Activated CD4-positive, alpha-beta T cell treated with anti-CD3 and anti-CD28 coated beads, Interleukin-2, amount 10 ng/mL, durations not matched to agents 24 days and 14 days (primary cell): ENCODE measurements at regions not wholly inside any gene's neighbourhood (a gene's known extent, or its start where the extent isn't known, plus 50 kb on each side); places are given as distances from the start of the nearest gene placed in this dataset.

Experiments used
- DNase-seq: peaks from one replicate; pipeline ENCODE4 v3.0.0; 2022
- H3K27ac Mint-ChIP-seq: one replicate; pipeline ENCODE4 v1.8.0; 2022; ENCODE audit warnings: mild to moderate bottlenecking, mixed read lengths
- H3K27me3 Mint-ChIP-seq: one replicate; pipeline ENCODE4 v1.8.0; 2022; ENCODE audit warnings: mixed read lengths
- H3K36me3 Mint-ChIP-seq: one replicate; pipeline ENCODE4 v1.8.0; 2022; ENCODE audit warnings: low read depth, mild to moderate bottlenecking, mixed read lengths
- H3K4me1 Mint-ChIP-seq: one replicate; pipeline ENCODE4 v1.8.0; 2021; ENCODE audit warnings: mixed read lengths
- H3K4me3 Mint-ChIP-seq: one replicate; pipeline ENCODE4 v1.8.0; 2022; ENCODE audit warnings: mild to moderate bottlenecking, moderate library complexity, mixed read lengths
- H3K9me3 Mint-ChIP-seq: one replicate; pipeline ENCODE4 v1.8.0; 2021; ENCODE audit warnings: mixed read lengths
- intact Hi-C: fragments of 100-400 bp; cut with micrococcal nuclease; formaldehyde crosslinking; loops from one replicate; pipeline ENCODE4 v1.15.1; 2023

GRCh38 chr18:78898066-78898465, 81.6 kb upstream of the SALL3 start:
- intact Hi-C loops: no loop called here
- H3K27ac Mint-ChIP-seq: no peak overlapping the region
- H3K36me3 Mint-ChIP-seq: no peaks in the 10 kb centered on the region
- H3K27me3 Mint-ChIP-seq: no peaks in the 10 kb centered on the region
- no peaks in the 10 kb centered on the region for H3K9me3 Mint-ChIP-seq
- no peak for DNase-seq
- H3K4me1 Mint-ChIP-seq: no peaks in the 10 kb centered on the region
- no peak overlapping the region for H3K4me3 Mint-ChIP-seq

DNA sequence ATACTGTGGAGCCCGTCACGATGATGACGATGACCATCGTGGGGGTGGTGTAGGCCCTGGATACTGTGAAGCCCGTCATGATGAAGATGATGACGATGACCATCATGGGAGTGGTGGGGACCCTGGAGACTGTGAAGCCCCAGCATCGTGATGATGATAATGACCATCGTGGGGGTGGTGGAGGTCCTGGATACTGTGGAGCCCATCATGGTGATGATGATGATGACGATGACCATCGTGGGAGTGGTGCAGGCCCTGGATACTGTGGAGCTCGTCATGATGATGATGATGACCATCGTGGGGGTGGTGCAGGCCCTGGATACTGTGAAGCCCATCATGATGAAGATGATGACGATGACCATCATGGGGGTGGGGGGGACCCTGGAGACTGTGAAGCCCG, 81.0 kb upstream of the SALL3 start:
- Mint-ChIP-seq H3K9me3 (no peaks in the 10 kb centered on the region), H3K4me3 (no peak overlapping the region), H3K27ac (no peak overlapping the region), H3K27me3 (no peaks in the 10 kb centered on the region), H3K4me1 (no peaks in the 10 kb centered on the region), H3K36me3 (no peaks in the 10 kb centered on the region)
- DNase-seq: no peak
- intact Hi-C loops: no loop called here

GRCh38 chr18:78899241-78899640, 80.4 kb upstream of the SALL3 start:
- H3K4me1 Mint-ChIP-seq: no peaks in the 10 kb centered on the region
- no peaks in the 10 kb centered on the region for H3K36me3 Mint-ChIP-seq
- H3K9me3 Mint-ChIP-seq: no peaks in the 10 kb centered on the region
- no peak for DNase-seq
- no peak overlapping the region for H3K4me3 Mint-ChIP-seq
- H3K27ac Mint-ChIP-seq: no peak overlapping the region
- H3K27me3 Mint-ChIP-seq: no peaks in the 10 kb centered on the region
- intact Hi-C loops: no loop called here

DNA sequence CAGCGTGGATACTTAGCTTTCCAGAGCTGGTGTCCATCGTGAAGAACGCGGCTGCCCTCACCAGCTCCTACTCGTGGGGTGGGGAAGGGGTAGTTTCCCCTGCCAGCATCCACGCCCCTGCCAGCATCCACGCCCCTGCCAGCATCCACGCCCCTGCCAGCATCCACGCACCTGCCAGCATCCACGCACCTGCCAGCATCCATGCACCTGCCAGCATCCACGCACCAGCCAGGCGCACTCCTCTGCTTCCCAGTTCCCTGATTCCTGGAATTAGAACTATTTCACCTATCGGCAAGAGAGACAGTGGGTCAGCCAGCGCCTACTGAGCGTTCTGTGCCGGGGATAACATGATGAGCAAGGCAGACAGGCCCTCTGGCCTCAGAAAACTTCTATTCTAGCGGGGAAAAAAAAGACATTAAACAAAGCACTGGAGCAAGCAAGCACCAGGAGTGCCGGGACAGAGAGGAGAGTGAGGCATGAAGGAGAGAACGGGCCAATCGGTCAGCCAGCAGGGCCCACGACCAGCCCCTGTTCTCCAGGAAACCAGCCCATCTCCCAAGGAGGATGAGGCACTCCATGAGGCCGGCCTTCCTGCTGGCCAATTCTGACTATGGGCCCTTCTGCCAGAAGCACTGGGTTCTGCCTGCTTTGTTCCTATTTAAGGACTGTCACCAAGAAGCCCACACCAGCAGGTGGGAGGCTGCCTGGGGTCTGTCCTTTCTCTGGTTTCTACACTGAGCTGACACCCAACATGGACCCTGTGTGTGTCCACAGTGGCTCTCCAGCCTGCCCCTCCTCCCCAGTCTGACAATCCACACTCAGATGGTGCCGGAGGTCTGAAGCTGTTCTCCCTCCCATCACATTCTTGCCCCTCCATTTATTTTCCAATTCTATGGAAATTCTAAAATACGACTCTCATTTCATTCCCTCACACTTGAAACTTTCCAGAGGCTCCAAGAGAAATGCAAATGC, 78.4 kb upstream of the SALL3 start:
- no peak for DNase-seq
- Mint-ChIP-seq H3K27me3 (no peaks in the 10 kb centered on the region), H3K36me3 (no peaks in the 10 kb centered on the region), H3K4me1 (no peaks in the 10 kb centered on the region), H3K9me3 (no peaks in the 10 kb centered on the region), H3K4me3 (no peak overlapping the region), H3K27ac (no peak overlapping the region)
- intact Hi-C loops: no loop called here

DNA sequence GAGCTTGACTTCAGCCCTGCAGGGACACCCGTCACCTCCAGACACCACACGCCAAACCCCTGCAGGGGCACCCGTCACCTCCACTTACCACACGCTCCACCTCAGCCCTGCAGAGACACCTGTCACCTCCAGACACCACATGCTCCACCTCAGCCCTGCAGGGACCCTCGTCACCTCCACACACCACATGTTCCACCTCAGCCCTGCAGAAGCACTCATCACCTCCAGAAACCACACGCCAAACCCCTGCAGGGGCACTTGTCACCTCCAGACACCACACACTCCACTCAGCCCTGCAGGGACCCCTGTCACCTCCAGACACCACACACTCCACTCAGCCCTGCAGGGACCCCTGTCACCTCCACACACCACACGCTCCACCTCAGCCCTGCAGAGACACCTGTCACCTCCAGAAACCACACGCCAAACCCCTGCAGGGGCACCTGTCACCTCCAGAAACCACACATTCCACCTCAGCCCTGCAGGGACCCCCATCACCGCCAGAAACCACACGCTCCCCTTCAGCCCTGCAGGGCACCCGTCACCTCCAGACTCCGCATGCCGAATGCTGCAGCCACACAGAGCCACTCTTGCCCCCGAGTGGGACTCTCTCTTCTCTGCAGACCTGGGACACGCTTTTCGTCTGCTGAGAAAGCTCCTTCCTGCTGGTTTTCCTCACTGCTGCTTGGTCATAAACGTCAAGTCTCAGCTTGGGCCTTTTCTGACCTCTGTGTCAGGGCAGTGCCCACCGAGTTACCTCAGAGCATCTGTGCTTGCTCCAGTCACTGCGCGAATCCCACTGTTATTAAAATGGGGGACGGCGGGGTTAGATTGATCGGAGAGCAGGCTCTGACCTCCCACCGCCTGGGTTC, 77.5 kb upstream of the SALL3 start:
- no peaks in the 10 kb centered on the region for H3K27me3 Mint-ChIP-seq
- H3K9me3 Mint-ChIP-seq: no peaks in the 10 kb centered on the region
- intact Hi-C loops: no loop called here
- H3K27ac Mint-ChIP-seq: no peak overlapping the region
- DNase-seq: no peak
- H3K4me3 Mint-ChIP-seq: no peak overlapping the region
- no peaks in the 10 kb centered on the region for H3K36me3 Mint-ChIP-seq
- no peaks in the 10 kb centered on the region for H3K4me1 Mint-ChIP-seq

DNA sequence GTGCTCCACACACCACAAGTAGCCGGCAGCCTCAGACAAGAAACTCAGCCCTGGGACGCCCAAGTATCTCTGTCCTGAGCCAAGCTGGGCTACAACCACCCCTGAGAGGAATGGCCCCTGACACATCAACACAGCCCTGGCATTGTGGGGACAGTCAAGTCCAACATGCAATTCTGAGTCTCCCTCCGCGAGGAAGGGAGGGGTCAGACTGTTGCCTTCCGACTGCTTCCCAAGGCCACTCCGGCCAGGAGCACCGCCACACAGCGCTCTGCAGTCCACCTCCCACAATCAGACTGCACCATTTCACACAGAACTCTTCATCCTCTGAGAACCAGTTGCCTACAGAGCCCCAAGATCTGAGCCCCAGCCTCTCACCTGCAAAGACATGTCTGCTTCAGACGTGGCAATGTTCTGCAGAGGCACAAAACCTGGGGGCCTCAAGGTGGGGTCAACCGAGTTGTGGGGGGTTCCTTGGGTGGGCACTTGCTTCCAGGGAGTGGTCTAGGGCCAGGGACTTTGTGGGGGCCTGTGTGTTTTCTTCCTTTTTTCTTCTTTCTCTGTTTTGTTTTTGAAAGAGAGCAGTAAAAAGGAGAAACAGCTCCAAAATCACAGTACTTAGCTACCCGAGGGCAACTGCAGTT, 76.7 kb upstream of the SALL3 start:
- H3K36me3 Mint-ChIP-seq: no peaks in the 10 kb centered on the region
- H3K4me1 Mint-ChIP-seq: no peaks in the 10 kb centered on the region
- H3K27me3 Mint-ChIP-seq: no peaks in the 10 kb centered on the region
- H3K4me3 Mint-ChIP-seq: no peak overlapping the region
- DNase-seq: no peak
- intact Hi-C loops: no loop called here
- H3K27ac Mint-ChIP-seq: no peak overlapping the region
- no peaks in the 10 kb centered on the region for H3K9me3 Mint-ChIP-seq

DNA sequence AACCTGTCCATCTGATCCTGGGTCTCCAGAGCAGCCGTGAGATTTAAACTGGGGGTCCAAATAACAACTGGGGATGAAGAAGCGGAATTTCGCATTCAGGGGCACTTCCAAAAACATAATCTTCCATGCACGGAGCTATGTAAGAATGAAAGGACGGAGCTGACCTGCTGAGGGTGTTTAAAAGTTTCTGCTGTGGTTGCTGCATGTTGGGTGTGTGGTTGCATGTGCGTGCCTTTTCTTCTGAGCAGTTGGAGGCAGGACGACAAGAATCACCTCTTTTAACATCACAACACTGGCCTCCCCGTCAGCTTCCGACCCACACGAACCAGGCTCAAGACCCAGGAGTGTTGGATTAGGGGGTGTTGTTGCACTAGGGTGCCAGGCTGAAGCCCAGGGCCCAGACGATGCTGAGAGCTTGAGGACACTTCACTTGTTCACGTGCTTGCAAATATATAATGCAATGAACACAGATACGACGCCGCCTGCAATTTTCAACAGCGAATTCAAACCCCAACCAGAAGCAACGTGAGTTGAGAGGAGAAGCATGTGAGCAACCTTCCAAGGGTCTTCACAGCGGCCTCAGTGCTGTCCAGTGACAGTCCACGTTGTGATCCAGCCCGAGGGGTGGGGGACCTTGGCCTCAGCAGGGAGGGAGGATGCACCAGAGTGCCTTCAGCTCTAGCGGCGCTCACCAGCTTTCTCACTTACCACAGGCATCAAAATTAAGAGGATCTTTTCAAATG, 76.0 kb upstream of the SALL3 start:
- Mint-ChIP-seq H3K27ac (no peak overlapping the region), H3K9me3 (no peaks in the 10 kb centered on the region), H3K36me3 (no peaks in the 10 kb centered on the region), H3K4me3 (no peak overlapping the region), H3K4me1 (no peaks in the 10 kb centered on the region), H3K27me3 (no peaks in the 10 kb centered on the region)
- intact Hi-C loops: no loop called here
- no peak for DNase-seq

DNA sequence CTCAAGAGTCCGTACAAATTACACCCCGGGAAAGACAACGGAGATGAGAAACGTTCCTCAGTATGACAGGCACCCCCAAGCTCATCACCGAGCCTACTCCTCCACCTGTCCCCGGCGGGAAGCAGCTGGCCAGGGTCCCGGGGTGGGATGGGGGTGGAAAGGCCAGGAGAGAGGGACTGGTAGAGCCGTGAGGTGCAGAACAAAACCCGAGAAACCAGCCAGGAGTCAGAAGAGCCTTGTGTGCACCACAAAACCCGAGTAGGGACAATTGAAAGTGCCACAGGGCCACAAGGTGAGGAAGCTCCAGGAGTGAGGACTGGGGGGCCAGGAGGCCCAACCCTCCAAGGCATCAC, 75.5 kb upstream of the SALL3 start:
- Mint-ChIP-seq H3K4me1 (no peaks in the 10 kb centered on the region), H3K4me3 (no peak overlapping the region), H3K36me3 (no peaks in the 10 kb centered on the region), H3K9me3 (no peaks in the 10 kb centered on the region), H3K27ac (no peak overlapping the region), H3K27me3 (no peaks in the 10 kb centered on the region)
- DNase-seq: no peak
- intact Hi-C loops: no loop called here

- DNase-seq: no peak
- Mint-ChIP-seq H3K4me1 (no peaks in the 10 kb centered on the region), H3K36me3 (no peaks in the 10 kb centered on the region), H3K27me3 (no peaks in the 10 kb centered on the region), H3K27ac (no peak overlapping the region), H3K9me3 (no peaks in the 10 kb centered on the region), H3K4me3 (no peak overlapping the region)
- intact Hi-C loops: no loop called here
Observed at GRCh38 chr18:78905334-78905733, 74.3 kb upstream of the SALL3 start.

DNA sequence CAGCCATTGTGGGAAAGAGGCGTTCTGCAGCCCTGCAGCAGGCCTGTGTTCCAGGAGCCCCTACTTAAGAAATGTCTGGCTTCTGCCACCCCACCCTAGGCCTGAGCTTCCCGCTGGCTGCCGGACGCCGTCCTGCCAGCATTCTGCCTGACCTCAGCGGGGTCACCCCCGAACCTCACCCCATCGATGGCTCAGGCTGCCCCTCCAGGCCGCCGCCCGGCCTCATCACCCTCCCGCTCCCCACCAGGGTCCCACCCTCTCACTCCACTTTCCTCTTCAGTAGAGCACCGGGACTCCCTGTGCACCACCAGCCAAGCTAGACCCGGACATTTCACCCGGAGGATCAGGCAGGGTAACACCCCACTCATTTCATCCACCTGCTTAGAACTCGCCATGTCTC, 73.6 kb upstream of the SALL3 start:
- Mint-ChIP-seq H3K4me1 (no peaks in the 10 kb centered on the region), H3K27ac (no peak overlapping the region), H3K27me3 (no peaks in the 10 kb centered on the region), H3K4me3 (no peak overlapping the region), H3K9me3 (no peaks in the 10 kb centered on the region), H3K36me3 (no peaks in the 10 kb centered on the region)
- DNase-seq: no peak
- intact Hi-C loops: no loop called here

GRCh38 chr18:78908462-78909260, 71.0 kb upstream of the SALL3 start:
- Mint-ChIP-seq H3K27ac (no peak overlapping the region), H3K4me1 (no peaks in the 10 kb centered on the region), H3K4me3 (no peak overlapping the region), H3K9me3 (no peaks in the 10 kb centered on the region), H3K27me3 (no peaks in the 10 kb centered on the region), H3K36me3 (no peaks in the 10 kb centered on the region)
- intact Hi-C loops: no loop called here
- DNase-seq: no peak

DNA sequence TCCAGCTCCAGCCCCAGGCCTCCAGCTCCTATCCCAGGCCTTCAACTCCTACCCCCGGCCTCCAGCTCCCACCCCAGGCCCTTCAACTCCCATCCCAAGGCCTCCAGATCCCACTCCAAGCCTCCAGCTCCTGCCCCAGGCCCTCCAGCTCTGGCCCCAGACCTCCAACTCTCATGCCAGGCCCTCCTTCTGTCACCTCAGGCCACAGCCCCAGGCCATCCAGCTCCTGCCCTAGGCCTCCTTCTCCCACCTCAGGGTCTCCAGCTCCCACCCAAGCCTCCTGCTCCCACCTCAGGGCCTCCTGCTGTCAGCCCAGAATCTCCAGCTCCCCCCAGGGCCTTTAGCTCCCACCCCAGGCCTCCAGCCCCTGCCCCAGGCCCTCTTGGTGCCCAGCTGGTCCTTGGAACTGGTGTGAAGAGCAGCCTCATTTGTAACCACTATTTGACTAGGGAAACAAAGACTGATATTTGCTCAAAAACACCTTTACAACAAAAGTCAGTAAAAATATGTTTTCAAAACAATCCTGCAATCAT, 67.8 kb upstream of the SALL3 start:
- no peak overlapping the region for H3K27ac Mint-ChIP-seq
- no peaks in the 10 kb centered on the region for H3K36me3 Mint-ChIP-seq
- no peak overlapping the region for H3K4me3 Mint-ChIP-seq
- H3K9me3 Mint-ChIP-seq: no peaks in the 10 kb centered on the region
- intact Hi-C loops: no loop called here
- H3K4me1 Mint-ChIP-seq: no peaks in the 10 kb centered on the region
- no peak for DNase-seq
- H3K27me3 Mint-ChIP-seq: no peaks in the 10 kb centered on the region

DNA sequence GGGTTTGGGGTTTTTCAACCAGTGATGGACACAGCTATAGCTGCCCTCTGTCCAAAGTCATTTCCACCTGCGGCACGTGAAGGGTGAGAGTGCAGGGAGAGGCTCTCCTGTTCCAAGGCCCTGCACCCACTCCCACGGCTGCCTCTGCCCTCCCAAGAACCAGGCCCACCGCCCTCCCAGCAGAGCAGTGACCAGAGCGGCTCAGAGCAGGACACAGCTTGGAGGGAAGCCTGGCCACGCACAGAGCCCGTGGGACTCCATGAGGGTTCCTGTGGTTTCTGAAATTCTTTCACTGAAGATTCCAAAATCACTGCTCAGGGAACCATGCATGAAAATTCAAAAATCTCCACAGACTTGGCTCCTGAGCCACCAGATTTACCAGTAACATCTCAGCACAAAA, 67.3 kb upstream of the SALL3 start:
- H3K27ac Mint-ChIP-seq: no peak overlapping the region
- H3K36me3 Mint-ChIP-seq: no peaks in the 10 kb centered on the region
- H3K4me1 Mint-ChIP-seq: no peaks in the 10 kb centered on the region
- no peak for DNase-seq
- H3K27me3 Mint-ChIP-seq: no peaks in the 10 kb centered on the region
- H3K9me3 Mint-ChIP-seq: no peaks in the 10 kb centered on the region
- H3K4me3 Mint-ChIP-seq: no peak overlapping the region
- intact Hi-C loops: no loop called here
